Chondrocyte (in vitro differentiated cells): ENCODE measurements at regions not wholly inside any gene's neighbourhood (a gene's known extent, or its start where the extent isn't known, plus 50 kb on each side); places are given as distances from the start of the nearest gene placed in this dataset.

Experiments used
- DNase-seq: peaks from one replicate; pipeline ENCODE4 v3.0.0; 2021; ENCODE audit warnings: mixed read lengths, low spot score
- H3K27ac Mint-ChIP-seq: one replicate; pipeline ENCODE4 v1.8.0; 2021; ENCODE audit warnings: mild to moderate bottlenecking, moderate library complexity, mixed read lengths; ENCODE audit not compliant: unreplicated experiment
- H3K27me3 Mint-ChIP-seq: 2 replicates; pipeline ENCODE4 v1.8.0; 2021; ENCODE audit warnings: low read depth, mixed read lengths
- H3K36me3 Mint-ChIP-seq: 2 replicates; pipeline ENCODE4 v1.8.0; 2021; ENCODE audit warnings: low read depth, mixed read lengths
- H3K4me1 Mint-ChIP-seq: 2 replicates; pipeline ENCODE4 v1.8.0; 2021; ENCODE audit warnings: low read depth, mild to moderate bottlenecking, mixed read lengths
- H3K4me3 Mint-ChIP-seq: one replicate; pipeline ENCODE4 v1.8.0; 2021; ENCODE audit warnings: mild to moderate bottlenecking, moderate library complexity, mixed read lengths; ENCODE audit not compliant: unreplicated experiment
- H3K9me3 Mint-ChIP-seq: 2 replicates; pipeline ENCODE4 v1.8.0; 2021; ENCODE audit warnings: low read depth, mixed read lengths
- CTCF ChIP-seq: fragments of 200-600 bp; sonication (generic); IDR thresholded peaks from 2 replicates; pipeline ENCODE4 v1.5.0; 2021; ENCODE audit warnings: antibody characterized with exemption, mild to moderate bottlenecking, moderate library complexity

- Mint-ChIP-seq H3K4me3 (no peak overlapping the region), H3K36me3 (no peaks in the 10 kb centered on the region), H3K27ac (no peak overlapping the region), H3K9me3 (peaks cover 8% of the 10 kb centered on the region), H3K27me3 (no peaks in the 10 kb centered on the region), H3K4me1 (no peaks in the 10 kb centered on the region)
- DNase-seq: no peak
- TF ChIP-seq CTCF: no peak
These were observed 160.9 kb downstream of the GATB start for GRCh38 chr4:151599863-151600262.

- TF ChIP-seq CTCF: no peak
- H3K9me3 Mint-ChIP-seq: peaks cover 8% of the 10 kb centered on the region
- DNase-seq: no peak
- H3K27me3 Mint-ChIP-seq: no peaks in the 10 kb centered on the region
- no peak overlapping the region for H3K27ac Mint-ChIP-seq
- no peak overlapping the region for H3K4me3 Mint-ChIP-seq
- no peaks in the 10 kb centered on the region for H3K4me1 Mint-ChIP-seq
- H3K36me3 Mint-ChIP-seq: no peaks in the 10 kb centered on the region
These were observed 160.4 kb downstream of the GATB start for GRCh38 chr4:151600432-151600831.

- Mint-ChIP-seq H3K4me3 (no peak overlapping the region), H3K4me1 (no peaks in the 10 kb centered on the region), H3K27ac (no peak overlapping the region), H3K9me3 (peaks cover 8% of the 10 kb centered on the region), H3K36me3 (no peaks in the 10 kb centered on the region), H3K27me3 (no peaks in the 10 kb centered on the region)
- TF ChIP-seq CTCF: no peak
- DNase-seq: no peak
These were observed 157.4 kb downstream of the GATB start for GRCh38 chr4:151603377-151603776.

- Mint-ChIP-seq H3K9me3 (peaks cover 8% of the 10 kb centered on the region), H3K4me1 (no peaks in the 10 kb centered on the region), H3K27ac (no peak overlapping the region), H3K27me3 (no peaks in the 10 kb centered on the region), H3K4me3 (no peak overlapping the region), H3K36me3 (no peaks in the 10 kb centered on the region)
- TF ChIP-seq CTCF: peak; percentile 88
- no peak for DNase-seq
These were observed 156.6 kb downstream of the GATB start for GRCh38 chr4:151604238-151604637.

- H3K4me3 Mint-ChIP-seq: no peak overlapping the region
- H3K36me3 Mint-ChIP-seq: no peaks in the 10 kb centered on the region
- H3K27ac Mint-ChIP-seq: no peak overlapping the region
- no peaks in the 10 kb centered on the region for H3K27me3 Mint-ChIP-seq
- TF ChIP-seq CTCF: no peak
- H3K4me1 Mint-ChIP-seq: no peaks in the 10 kb centered on the region
- peaks cover 8% of the 10 kb centered on the region for H3K9me3 Mint-ChIP-seq
- DNase-seq: no peak
These were observed 155.6 kb downstream of the GATB start for GRCh38 chr4:151605215-151605614.
